ENCODE measurements at regions not wholly inside any gene's neighbourhood (a gene's known extent, or its start where the extent isn't known, plus 50 kb on each side); places are given as distances from the start of the nearest gene placed in this dataset.
A peak's percentile ranks its signal among the peaks of the same experiment; 100 is the strongest.
"Not testable (repeated sequence)": the region's sequence is repeated elsewhere in the genome, so short reads cannot be mapped to it uniquely, and the experiment has no call there.

DNA sequence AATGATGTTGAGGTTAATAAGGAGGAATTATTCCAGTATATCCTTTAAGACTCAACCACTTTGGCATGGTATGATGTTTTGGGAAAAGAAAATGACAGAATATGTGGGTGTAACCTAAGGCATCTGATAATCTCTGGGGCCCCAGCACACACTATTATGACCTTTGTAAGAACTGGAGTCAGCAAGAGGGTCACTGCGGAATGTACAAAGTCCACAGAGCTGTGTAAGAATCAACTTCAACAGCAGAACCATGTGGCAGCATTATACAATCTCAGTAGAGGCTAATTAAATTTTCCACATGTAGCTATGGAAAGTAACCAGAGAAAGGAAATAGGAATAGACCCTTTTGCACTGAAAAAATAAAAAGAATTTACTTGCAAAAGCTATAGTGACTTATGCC, 445.1 kb upstream of the UBE2E3 start:
- H3K27ac ChIP-seq (ENCODE audit: extremely low read depth, low read depth, low read length) = no peak overlapping the region
- TF ChIP-seq RBAK (tag by site-specific recombination; IDR thresholded peaks at IDR 0.05) = no peak
- TF ChIP-seq ZNF274 (IDR thresholded peaks at IDR 0.05; ENCODE audit: low read length) = no peak
- TF ChIP-seq ZNF274 (tag by site-specific recombination; IDR thresholded peaks at IDR 0.05; ENCODE audit: borderline replicate concordance) = no peak
- no peak for TF ChIP-seq MZF1 (tag by site-specific recombination; IDR thresholded peaks at IDR 0.05; ENCODE audit: borderline replicate concordance)
- TF ChIP-seq FEZF1 (tag by site-specific recombination; IDR thresholded peaks at IDR 0.05) = no peak
- TF ChIP-seq ZNF157 (tag by site-specific recombination; IDR thresholded peaks at IDR 0.05) = no peak
- no peaks in the 10 kb centered on the region for H3K9me3 ChIP-seq (ENCODE audit: control insufficient read depth, insufficient read depth, low read depth, low read length)
- ChIA-PET POLR2A (no interaction called here), CTCF (interaction anchor here (0.6 kb wide), 1 partner anchor 409 kb away, joined by 3 read pairs; no protein-coding TSS in a partner anchor)
- H3K4me1 ChIP-seq (ENCODE audit: control insufficient read depth, insufficient read depth, low read length) = no peaks in the 10 kb centered on the region
- H3K4me3 ChIP-seq (ENCODE audit: low read depth, low read length) = no peak overlapping the region
- H3K36me3 ChIP-seq (ENCODE audit: control insufficient read depth in 2 of 2, insufficient read depth in 1 of 2, low read length in 2 of 2) = no peaks in the 10 kb centered on the region

GRCh38 chr2:180531787-180532186, 448.6 kb upstream of the UBE2E3 start:
- H3K27ac ChIP-seq (ENCODE audit: extremely low read depth, low read depth, low read length); CTCF ChIA-PET; H3K36me3 ChIP-seq (ENCODE audit: control insufficient read depth in 2 of 2, insufficient read depth in 1 of 2, low read length in 2 of 2); H3K9me3 ChIP-seq (ENCODE audit: control insufficient read depth, insufficient read depth, low read depth, low read length); H3K4me3 ChIP-seq (ENCODE audit: low read depth, low read length); H3K4me1 ChIP-seq (ENCODE audit: control insufficient read depth, insufficient read depth, low read length); POLR2A ChIA-PET: not testable (repeated sequence)

- CTCF ChIA-PET = interaction anchor here (1.1 kb wide), 2 partner anchors 10 to 400 kb away, joined by 4 to 6 read pairs; no protein-coding TSS in a partner anchor
- Histone ChIP-seq H3K36me3 (ENCODE audit: control insufficient read depth in 2 of 2, insufficient read depth in 1 of 2, low read length in 2 of 2) (no peaks in the 10 kb centered on the region), H3K4me3 (ENCODE audit: low read depth, low read length) (no peak overlapping the region), H3K9me3 (ENCODE audit: control insufficient read depth, insufficient read depth, low read depth, low read length) (no peaks in the 10 kb centered on the region), H3K27ac (ENCODE audit: extremely low read depth, low read depth, low read length) (no peak overlapping the region), H3K4me1 (ENCODE audit: control insufficient read depth, insufficient read depth, low read length) (no peaks in the 10 kb centered on the region)
- POLR2A ChIA-PET = no interaction called here
- peak; percentile 28; the same call in 1 of the 2 replicates for TF ChIP-seq FEZF1 (tag by site-specific recombination; IDR thresholded peaks at IDR 0.05)
- TF ChIP-seq SETDB1 (IDR thresholded peaks at IDR 0.05; ENCODE audit: insufficient read length, low read length) = no peak
Measured at GRCh38 chr2:180524499-180524898, 455.9 kb upstream of the UBE2E3 start.

- Histone ChIP-seq H3K9me3 (ENCODE audit: control insufficient read depth, insufficient read depth, low read depth, low read length) (no peaks in the 10 kb centered on the region), H3K4me1 (ENCODE audit: control insufficient read depth, insufficient read depth, low read length) (no peaks in the 10 kb centered on the region), H3K27ac (ENCODE audit: extremely low read depth, low read depth, low read length) (no peak overlapping the region), H3K4me3 (ENCODE audit: low read depth, low read length) (no peak overlapping the region), H3K36me3 (ENCODE audit: control insufficient read depth in 2 of 2, insufficient read depth in 1 of 2, low read length in 2 of 2) (no peaks in the 10 kb centered on the region)
- TF ChIP-seq ZNF791 (tag by site-specific recombination; IDR thresholded peaks at IDR 0.05) = no peak
- ChIA-PET POLR2A (no interaction called here), CTCF (interaction anchor here (1.1 to 1.3 kb wide), 3 partner anchors 9 to 399 kb away, joined by 3 to 6 read pairs (median 4); no protein-coding TSS in a partner anchor)
Measured at GRCh38 chr2:180523621-180524340, 456.6 kb upstream of the UBE2E3 start.

DNA sequence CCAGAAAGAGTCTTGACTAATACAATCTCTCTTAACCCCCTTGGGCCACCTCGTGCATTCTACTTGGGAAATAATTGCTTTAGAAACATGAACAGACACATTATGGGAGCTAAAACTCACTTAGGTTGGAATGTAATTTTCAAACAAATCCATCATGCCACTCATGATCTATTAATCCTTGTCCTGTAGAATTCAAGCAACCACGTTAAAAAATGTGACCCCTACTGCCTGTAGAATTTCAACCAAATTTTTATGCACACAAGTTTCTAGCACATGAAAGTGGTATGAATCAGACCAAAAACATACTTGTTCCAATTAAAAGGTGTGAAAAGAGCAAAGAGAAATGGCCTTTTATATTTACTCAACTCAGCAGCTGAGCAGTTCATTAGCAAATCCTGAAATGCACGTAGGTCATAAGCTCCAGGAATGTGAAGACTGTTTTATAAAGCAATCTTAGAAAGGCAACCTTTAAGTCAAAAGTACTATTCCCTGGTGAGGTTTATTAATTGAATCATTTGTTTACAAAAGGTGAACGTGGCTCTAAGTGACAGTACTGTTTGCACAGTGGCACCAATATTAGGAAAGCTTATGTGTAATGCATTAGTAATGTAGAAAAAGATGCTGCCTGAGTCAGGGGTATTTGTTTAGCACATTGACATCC, 459.4 kb upstream of the UBE2E3 start:
- Histone ChIP-seq H3K4me1 (ENCODE audit: control insufficient read depth, insufficient read depth, low read length) (no peaks in the 10 kb centered on the region; the same call in 1 of the 2 replicates), H3K36me3 (ENCODE audit: control insufficient read depth in 2 of 2, insufficient read depth in 1 of 2, low read length in 2 of 2) (no peaks in the 10 kb centered on the region), H3K4me3 (ENCODE audit: low read depth, low read length) (no peak overlapping the region), H3K27ac (ENCODE audit: extremely low read depth, low read depth, low read length) (no peak overlapping the region), H3K9me3 (ENCODE audit: control insufficient read depth, insufficient read depth, low read depth, low read length) (no peaks in the 10 kb centered on the region)
- POLR2A ChIA-PET = no interaction called here
- CTCF ChIA-PET = interaction anchor here (0.5 to 1.5 kb wide), 2 partner anchors 9 to 395 kb away, joined by 3 to 6 read pairs; no protein-coding TSS in a partner anchor
- TF ChIP-seq ZBTB10 (tag by site-specific recombination; IDR thresholded peaks at IDR 0.05) (no peak), ZNF830 (tag by site-specific recombination; IDR thresholded peaks at IDR 0.05; ENCODE audit: low read depth) (no peak), ZNF404 (tag by site-specific recombination; IDR thresholded peaks at IDR 0.05) (no peak), ZFP37 (tag by site-specific recombination; IDR thresholded peaks at IDR 0.05) (no peak), HOXC10 (CRISPR knock-in tag; IDR thresholded peaks at IDR 0.05) (no peak), REST (tag by site-specific recombination; IDR thresholded peaks at IDR 0.05) (no peak), ZSCAN23 (tag by site-specific recombination; IDR thresholded peaks at IDR 0.05) (no peak), ZFP69B (tag by site-specific recombination; IDR thresholded peaks at IDR 0.05) (no peak), ZNF133 (tag by site-specific recombination; IDR thresholded peaks at IDR 0.05) (no peak), ZNF510 (tag by site-specific recombination; IDR thresholded peaks at IDR 0.05; ENCODE audit: insufficient replicate concordance) (no peak)
